CD4-positive, alpha-beta memory T cell (primary cell): ENCODE measurements at regions not wholly inside any gene's neighbourhood (a gene's known extent, or its start where the extent isn't known, plus 50 kb on each side); places are given as distances from the start of the nearest gene placed in this dataset.

ENCODE experiments used
- CTCF ChIA-PET: fragments of 350-600 bp; sonication (Branson Sonifier 250); formaldehyde crosslinking; loops from one replicate; lab custom pipeline; 2021; ENCODE audit warnings: inconsistent platforms; ENCODE audit not compliant: partially characterized antibody; lab: Charles Lee
- POLR2A ChIA-PET: fragments of 350-600 bp; sonication (Branson Sonifier 250); formaldehyde crosslinking; loops from one replicate; lab custom pipeline; 2021; ENCODE audit not compliant: partially characterized antibody; lab: Charles Lee
- DNase-seq, 5 donors: peaks; one replicate each; pipeline versions ENCODE4 v3.0.0 to v3.0.0-alpha.2; 2020 to 2022; ENCODE audit warnings: mixed read lengths in 1 of 5
- H3K27ac ChIP-seq: one replicate; pipeline ENCODE4 v1.7.0; 2013; ENCODE audit warnings: low read depth, low read length
- H3K27me3 ChIP-seq: 2 replicates; pipeline ENCODE4 v1.7.0; 2013; ENCODE audit warnings: mild to moderate bottlenecking, low read length, moderate library complexity; ENCODE audit not compliant: insufficient read depth
- H3K36me3 ChIP-seq: 2 replicates; pipeline ENCODE4 v1.7.0; 2013; ENCODE audit warnings: mild to moderate bottlenecking, low read length, moderate library complexity; ENCODE audit not compliant: insufficient read depth
- H3K4me1 ChIP-seq: 2 replicates; pipeline ENCODE4 v1.7.0; 2013; ENCODE audit warnings: mild to moderate bottlenecking, low read length, moderate library complexity; ENCODE audit not compliant: insufficient read depth
- H3K4me3 ChIP-seq, 2 donors: one replicate each; pipeline ENCODE4 v1.7.0; 2013; ENCODE audit warnings: low read length in 2 of 2, mild to moderate bottlenecking in 1 of 2
- H3K9me3 ChIP-seq, 2 donors: one replicate each; pipeline ENCODE4 v1.7.0; 2013; ENCODE audit warnings: low read length in 2 of 2, control low read depth in 1 of 2; ENCODE audit not compliant: control insufficient read depth in 1 of 2
- H3K27ac Mint-ChIP-seq, 7 donors: one replicate each; pipeline ENCODE4 v1.8.0; 2020 to 2021; ENCODE audit warnings: mixed read lengths in 7 of 7, mild to moderate bottlenecking in 6 of 7, inconsistent platforms in 3 of 7, moderate library complexity in 3 of 7
- H3K27me3 Mint-ChIP-seq, 2 donors: one replicate each; pipeline ENCODE4 v1.8.0; 2020 to 2021; ENCODE audit warnings: mixed read lengths in 2 of 2
- H3K36me3 Mint-ChIP-seq, 2 donors: one replicate each; pipeline ENCODE4 v1.8.0; 2020 to 2021; ENCODE audit warnings: mixed read lengths in 2 of 2, inconsistent platforms in 1 of 2, mild to moderate bottlenecking in 1 of 2
- H3K4me1 Mint-ChIP-seq, 4 donors: one replicate each; pipeline ENCODE4 v1.8.0; 2020 to 2021; ENCODE audit warnings: mixed read lengths in 4 of 4, mild to moderate bottlenecking in 1 of 4
- H3K4me3 Mint-ChIP-seq, 8 donors: one replicate each; pipeline ENCODE4 v1.8.0; 2020 to 2021; ENCODE audit warnings: mixed read lengths in 8 of 8, mild to moderate bottlenecking in 7 of 8, moderate library complexity in 6 of 8, inconsistent platforms in 3 of 8
- H3K9me3 Mint-ChIP-seq, 8 donors: one replicate each; pipeline ENCODE4 v1.8.0; 2020 to 2021; ENCODE audit warnings: mixed read lengths in 8 of 8, mild to moderate bottlenecking in 5 of 8, inconsistent platforms in 3 of 8, moderate library complexity in 1 of 8
- intact Hi-C: fragments of 100-400 bp; cut with micrococcal nuclease; formaldehyde crosslinking; loops from one replicate; pipeline ENCODE4 v1.15.1; 2023

- no peaks in the 10 kb centered on the region for H3K27me3 ChIP-seq
- H3K9me3 Mint-ChIP-seq: peaks cover 0 to 11% (median 4%) of the 10 kb centered on the region in 8 donors
- H3K27me3 Mint-ChIP-seq: no peaks in the 10 kb centered on the region
- ChIA-PET CTCF (no interaction called here), POLR2A (no interaction called here)
- no peaks in the 10 kb centered on the region for H3K4me1 Mint-ChIP-seq
- no peaks in the 10 kb centered on the region for H3K36me3 Mint-ChIP-seq
- no peak for DNase-seq
- no peak overlapping the region for H3K4me3 Mint-ChIP-seq
- H3K36me3 ChIP-seq: no peaks in the 10 kb centered on the region
- H3K4me3 ChIP-seq: no peak overlapping the region
- H3K27ac ChIP-seq: no peak overlapping the region
- H3K27ac Mint-ChIP-seq: no peak overlapping the region
- intact Hi-C loops: no loop called here
- no peaks in the 10 kb centered on the region for H3K9me3 ChIP-seq
- no peaks in the 10 kb centered on the region for H3K4me1 ChIP-seq
These were observed 171.7 kb downstream of the NR2F2 start for GRCh38 chr15:96502196-96502595.

GRCh38 chr15:96503276-96503675 is 172.8 kb downstream of the NR2F2 start:
- intact Hi-C loops: no loop called here
- Mint-ChIP-seq H3K4me1 (no peaks in the 10 kb centered on the region), H3K36me3 (no peaks in the 10 kb centered on the region), H3K27ac (no peak overlapping the region), H3K4me3 (no peak overlapping the region), H3K9me3 (peaks cover 0 to 8% (median 3%) of the 10 kb centered on the region in 8 donors), H3K27me3 (no peaks in the 10 kb centered on the region)
- no peaks in the 10 kb centered on the region for H3K36me3 ChIP-seq
- no peaks in the 10 kb centered on the region for H3K4me1 ChIP-seq
- POLR2A ChIA-PET: no interaction called here
- DNase-seq: no peak
- no peaks in the 10 kb centered on the region for H3K27me3 ChIP-seq
- H3K27ac ChIP-seq: no peak overlapping the region
- CTCF ChIA-PET: no interaction called here
- H3K4me3 ChIP-seq: no peak overlapping the region
- H3K9me3 ChIP-seq: no peaks in the 10 kb centered on the region

- H3K27ac ChIP-seq: no peak overlapping the region
- Mint-ChIP-seq H3K4me1 (no peaks in the 10 kb centered on the region), H3K27me3 (no peaks in the 10 kb centered on the region), H3K27ac (no peak overlapping the region), H3K36me3 (no peaks in the 10 kb centered on the region), H3K4me3 (no peak overlapping the region), H3K9me3 (peaks cover 0 to 7% (median 2%) of the 10 kb centered on the region in 8 donors)
- H3K36me3 ChIP-seq: no peaks in the 10 kb centered on the region
- CTCF ChIA-PET: no interaction called here
- no peaks in the 10 kb centered on the region for H3K27me3 ChIP-seq
- no peak for DNase-seq
- H3K4me3 ChIP-seq: no peak overlapping the region
- POLR2A ChIA-PET: no interaction called here
- H3K4me1 ChIP-seq: no peaks in the 10 kb centered on the region
- H3K9me3 ChIP-seq: no peaks in the 10 kb centered on the region
- intact Hi-C loops: no loop called here
These were observed 173.9 kb downstream of the NR2F2 start for GRCh38 chr15:96504371-96504770.

- ChIA-PET CTCF (no interaction called here), POLR2A (no interaction called here)
- Mint-ChIP-seq H3K9me3 (peaks cover 0 to 7% (median 2%) of the 10 kb centered on the region in 8 donors), H3K36me3 (no peaks in the 10 kb centered on the region), H3K27ac (no peak overlapping the region), H3K4me1 (no peaks in the 10 kb centered on the region), H3K4me3 (no peak overlapping the region), H3K27me3 (no peaks in the 10 kb centered on the region)
- no peaks in the 10 kb centered on the region for H3K27me3 ChIP-seq
- H3K4me1 ChIP-seq: no peaks in the 10 kb centered on the region
- H3K4me3 ChIP-seq: no peak overlapping the region
- H3K27ac ChIP-seq: no peak overlapping the region
- no peak for DNase-seq
- no peaks in the 10 kb centered on the region for H3K36me3 ChIP-seq
- no peaks in the 10 kb centered on the region for H3K9me3 ChIP-seq
- intact Hi-C loops: no loop called here
These were observed 174.5 kb downstream of the NR2F2 start for GRCh38 chr15:96505014-96505413.

- no peak overlapping the region for H3K4me3 Mint-ChIP-seq
- H3K9me3 Mint-ChIP-seq: peaks cover 2 to 31% (median 14%) of the 10 kb centered on the region in 8 donors
- POLR2A ChIA-PET: no interaction called here
- Histone ChIP-seq H3K27ac (no peak overlapping the region), H3K4me1 (no peaks in the 10 kb centered on the region), H3K36me3 (no peaks in the 10 kb centered on the region), H3K27me3 (no peaks in the 10 kb centered on the region), H3K4me3 (no peak overlapping the region), H3K9me3 (no peaks in the 10 kb centered on the region)
- no peak for DNase-seq
- H3K36me3 Mint-ChIP-seq: no peaks in the 10 kb centered on the region
- H3K4me1 Mint-ChIP-seq: no peaks in the 10 kb centered on the region
- CTCF ChIA-PET: no interaction called here
- H3K27ac Mint-ChIP-seq: no peak overlapping the region
- H3K27me3 Mint-ChIP-seq: no peaks in the 10 kb centered on the region
- intact Hi-C loops: no loop called here
These were observed 184.2 kb downstream of the NR2F2 start for GRCh38 chr15:96514607-96515285.

GRCh38 chr15:96515371-96515770 is 184.9 kb downstream of the NR2F2 start:
- Histone ChIP-seq H3K27me3 (no peaks in the 10 kb centered on the region), H3K27ac (no peak overlapping the region), H3K4me1 (no peaks in the 10 kb centered on the region), H3K9me3 (no peaks in the 10 kb centered on the region), H3K36me3 (no peaks in the 10 kb centered on the region), H3K4me3 (no peak overlapping the region)
- intact Hi-C loops: no loop called here
- Mint-ChIP-seq H3K4me1 (no peaks in the 10 kb centered on the region), H3K4me3 (no peak overlapping the region), H3K27me3 (no peaks in the 10 kb centered on the region), H3K36me3 (no peaks in the 10 kb centered on the region), H3K27ac (no peak overlapping the region), H3K9me3 (peaks cover 2 to 32% (median 16%) of the 10 kb centered on the region in 8 donors)
- ChIA-PET POLR2A (no interaction called here), CTCF (no interaction called here)
- DNase-seq: no peak

- Histone ChIP-seq H3K27me3 (no peaks in the 10 kb centered on the region), H3K4me1 (no peaks in the 10 kb centered on the region), H3K36me3 (no peaks in the 10 kb centered on the region), H3K4me3 (no peak overlapping the region), H3K9me3 (no peaks in the 10 kb centered on the region), H3K27ac (no peak overlapping the region)
- H3K4me3 Mint-ChIP-seq: no peak overlapping the region
- ChIA-PET CTCF (no interaction called here), POLR2A (no interaction called here)
- intact Hi-C loops: no loop called here
- no peak for DNase-seq
- H3K9me3 Mint-ChIP-seq: peaks cover 0 to 39% (median 21%) of the 10 kb centered on the region in 8 donors
- H3K27ac Mint-ChIP-seq: no peak overlapping the region
- H3K27me3 Mint-ChIP-seq: no peaks in the 10 kb centered on the region
- no peaks in the 10 kb centered on the region for H3K4me1 Mint-ChIP-seq
- H3K36me3 Mint-ChIP-seq: no peaks in the 10 kb centered on the region
These were observed 190.9 kb downstream of the NR2F2 start for GRCh38 chr15:96521386-96521785.
